Liver (tissue), 8 donors: ENCODE measurements at regions not wholly inside any gene's neighbourhood (a gene's known extent, or its start where the extent isn't known, plus 50 kb on each side); places are given as distances from the start of the nearest gene placed in this dataset.
"Not testable (repeated sequence)": the region's sequence is repeated elsewhere in the genome, so short reads cannot be mapped to it uniquely, and the experiment has no call there.

Experiments
- DNase-seq: peaks from one replicate; pipeline ENCODE4 v3.0.0-alpha.2; 2017; ENCODE audit warnings: low spot score
- H3K27ac ChIP-seq, 2 donors: one replicate each; pipeline ENCODE4 v1.7.0; 2013; ENCODE audit warnings: inconsistent platforms in 2 of 2, low read length in 2 of 2, control low read depth in 1 of 2, low read depth in 1 of 2, mild to moderate bottlenecking in 1 of 2
- H3K27me3 ChIP-seq, 4 donors: one replicate each; pipeline versions ENCODE4 v1.6.1 to v1.7.0; 2013; ENCODE audit warnings: low read length in 3 of 4, inconsistent platforms in 1 of 4, mild to moderate bottlenecking in 1 of 4, moderate library complexity in 1 of 4; ENCODE audit not compliant: control insufficient read depth in 4 of 4, insufficient read depth in 4 of 4
- H3K36me3 ChIP-seq, 4 donors: one replicate each; pipeline versions ENCODE4 v1.6.1 to v1.7.0; 2013; ENCODE audit warnings: low read length in 3 of 4, mild to moderate bottlenecking in 3 of 4, low read depth in 1 of 4, moderate library complexity in 1 of 4; ENCODE audit not compliant: control insufficient read depth in 4 of 4, insufficient read depth in 3 of 4
- H3K4me1 ChIP-seq, 4 donors: one replicate each; pipeline versions ENCODE4 v1.6.1 to v1.7.0; 2013; ENCODE audit warnings: low read length in 3 of 4, mild to moderate bottlenecking in 3 of 4, moderate library complexity in 1 of 4; ENCODE audit not compliant: control insufficient read depth in 4 of 4, insufficient read depth in 4 of 4
- H3K4me3 ChIP-seq, 3 donors: one replicate each; pipeline versions ENCODE4 v1.6.1 to v1.7.0; 2013; ENCODE audit warnings: low read length in 3 of 3, control low read depth in 1 of 3, low read depth in 1 of 3, mild to moderate bottlenecking in 1 of 3
- H3K9ac ChIP-seq, 2 donors: one replicate each; pipeline ENCODE4 v1.7.0; 2013; ENCODE audit warnings: low read length in 2 of 2, mild to moderate bottlenecking in 2 of 2, moderate library complexity in 2 of 2, control low read depth in 1 of 2, low read depth in 1 of 2
- H3K9me3 ChIP-seq, 4 donors: one replicate each; pipeline versions ENCODE4 v1.6.1 to v1.7.0; 2013; ENCODE audit warnings: low read length in 3 of 4; ENCODE audit not compliant: control insufficient read depth in 4 of 4
- ATF3 ChIP-seq: IDR thresholded peaks from 2 replicates; pipeline ENCODE4 v1.6.1; 2016; ENCODE audit warnings: antibody characterized with exemption
- CTCF ChIP-seq: fragments of 150-350 bp; IDR thresholded peaks from 2 replicates; pipeline ENCODE4 v1.5.1; 2017; ENCODE audit warnings: improper control_type of control experiment, low read depth, low read length; ENCODE audit not compliant: missing input control
- EGR1 ChIP-seq, 2 donors: IDR thresholded peaks; 2 replicates each; pipeline ENCODE4 v1.6.1; 2016 to 2018; ENCODE audit warnings: antibody characterized with exemption in 2 of 2, low read depth in 2 of 2
- FOXA1 ChIP-seq: IDR thresholded peaks from 2 replicates; pipeline ENCODE4 v1.6.1; 2016; ENCODE audit warnings: antibody characterized with exemption
- FOXA2 ChIP-seq: IDR thresholded peaks from 2 replicates; pipeline ENCODE4 v1.6.1; 2016; ENCODE audit warnings: antibody characterized with exemption
- GABPA ChIP-seq, 2 donors: IDR thresholded peaks in 1 of 2; conservative IDR thresholded peaks in 1 of 2; 2 replicates each; pipeline ENCODE4 v1.6.1; 2016; ENCODE audit warnings: antibody characterized with exemption in 2 of 2, mild to moderate bottlenecking in 1 of 2, moderate library complexity in 1 of 2
- HNF4A ChIP-seq, 2 donors: conservative IDR thresholded peaks; 2 replicates each; pipeline ENCODE4 v1.6.1; 2016; ENCODE audit warnings: antibody characterized with exemption in 2 of 2, mild to moderate bottlenecking in 2 of 2
- HNF4G ChIP-seq: IDR thresholded peaks from 2 replicates; pipeline ENCODE4 v1.6.1; 2016; ENCODE audit warnings: antibody characterized with exemption
- JUND ChIP-seq, 2 donors: IDR thresholded peaks; 2 replicates each; pipeline ENCODE4 v1.6.1; 2016; ENCODE audit warnings: antibody characterized with exemption in 2 of 2
- NR2F2 ChIP-seq: IDR thresholded peaks from 2 replicates; pipeline ENCODE4 v1.6.1; 2016; ENCODE audit warnings: antibody characterized with exemption
- RXRA ChIP-seq, 2 donors: IDR thresholded peaks; 2 replicates each; pipeline ENCODE4 v1.6.1; 2017 to 2018; ENCODE audit warnings: antibody characterized with exemption in 2 of 2, mild to moderate bottlenecking in 1 of 2
- SP1 ChIP-seq: IDR thresholded peaks from 2 replicates; pipeline ENCODE4 v1.6.1; 2018; ENCODE audit warnings: antibody characterized with exemption, mild to moderate bottlenecking
- TAF1 ChIP-seq: conservative IDR thresholded peaks from 2 replicates; pipeline ENCODE4 v1.6.1; 2016; ENCODE audit warnings: antibody characterized with exemption, mild to moderate bottlenecking
- YY1 ChIP-seq: IDR thresholded peaks from 2 replicates; pipeline ENCODE4 v1.6.1; 2016; ENCODE audit warnings: antibody characterized with exemption, mild to moderate bottlenecking
- WGBS: extraction: QIAGEN DNeasy Blood & Tissue Kit; methylation state at CpG from one replicate; pipeline ENCODE4 v1.1.7; 2013; 5-methylcytosine and 5-hydroxymethylcytosine counted together
- donor health status: healthy.
- donor health status: healthy.
- donor health status: healthy.
- donor health status: healthy.
- donor health status: healthy.

DNA sequence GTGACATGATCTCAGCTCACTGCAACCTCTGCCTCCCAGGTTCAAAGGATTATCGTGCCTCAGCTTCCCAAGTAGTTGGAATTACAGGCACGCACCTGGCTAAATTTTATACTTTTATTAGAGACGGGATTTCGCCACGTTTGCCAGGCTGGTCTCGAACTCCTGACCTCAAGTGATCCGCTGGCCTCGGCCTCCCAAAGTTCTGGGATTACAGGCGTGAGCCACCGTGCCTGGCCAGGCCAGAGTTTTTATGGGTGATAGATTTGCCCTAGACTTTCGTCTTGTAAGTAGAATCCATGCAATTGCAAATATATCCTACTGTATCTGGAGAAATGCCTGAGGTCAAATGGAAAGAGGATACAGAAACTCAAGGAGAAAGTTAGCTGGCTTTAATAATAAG is 819.9 kb upstream of the SLITRK1 start:
- no peaks in the 10 kb centered on the region for H3K27me3 ChIP-seq
- H3K36me3 ChIP-seq, result no peaks in the 10 kb centered on the region
- no peak overlapping the region for H3K27ac ChIP-seq
- no peak for DNase-seq
- TF ChIP-seq EGR1 (IDR thresholded peaks at IDR 0.05; ENCODE audit: low read depth in 2 of 2) (no peak), HNF4A (conservative IDR thresholded peaks at IDR 0.05) (no peak), SP1 (no peak), FOXA2 (no peak), NR2F2 (no peak), YY1 (no peak), HNF4G (no peak), JUND (IDR thresholded peaks at IDR 0.05) (no peak), CTCF (no peak), TAF1 (no peak), ATF3 (no peak), RXRA (IDR thresholded peaks at IDR 0.05) (no peak)
- H3K9ac ChIP-seq, result no peak overlapping the region
- no peaks in the 10 kb centered on the region for H3K9me3 ChIP-seq
- no peak overlapping the region for H3K4me3 ChIP-seq
- 85% methylated on average over 11 of the region's 11 CpGs for WGBS
- H3K4me1 ChIP-seq, result no peaks in the 10 kb centered on the region

DNA sequence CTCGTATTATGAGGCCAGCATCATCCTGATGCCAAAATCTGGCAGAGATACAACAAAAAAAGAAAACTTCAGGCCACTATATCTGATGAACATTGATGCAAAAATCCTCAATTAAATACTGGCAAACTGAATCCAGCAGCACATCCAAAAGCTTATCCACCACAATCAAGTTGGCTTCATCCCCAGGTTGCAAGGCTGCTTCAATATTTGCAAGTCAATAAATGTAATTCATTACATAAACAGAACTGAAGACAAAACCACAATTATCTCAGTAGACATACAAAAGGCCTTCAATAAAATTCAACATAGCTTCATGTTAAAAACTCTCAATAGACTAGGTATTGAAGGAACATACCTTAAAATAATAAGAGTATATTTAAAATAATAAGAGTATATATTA is 815.3 kb upstream of the SLITRK1 start:
- not testable (repeated sequence) for H3K4me3 ChIP-seq, H3K9me3 ChIP-seq, H3K36me3 ChIP-seq, H3K27ac ChIP-seq, H3K27me3 ChIP-seq, H3K9ac ChIP-seq, H3K4me1 ChIP-seq, DNase-seq
- 39% methylated on average over 1 of the region's 1 CpG for WGBS

GRCh38 chr13:84686973-84687372 is 804.7 kb upstream of the SLITRK1 start:
- no peak for DNase-seq
- no peak for TF ChIP-seq FOXA1
- TF ChIP-seq RXRA (IDR thresholded peaks at IDR 0.05), result no peak
- no peak for TF ChIP-seq TAF1
- no peak for TF ChIP-seq FOXA2
- TF ChIP-seq CTCF, result no peak
- no peak for TF ChIP-seq GABPA (IDR thresholded peaks at IDR 0.05 in 1 of 2, conservative IDR thresholded peaks at IDR 0.05 in 1 of 2)
- H3K4me3 ChIP-seq, result no peak overlapping the region
- WGBS, result 76% methylated on average over 5 of the region's 5 CpGs
- no peaks in the 10 kb centered on the region for H3K27me3 ChIP-seq
- no peaks in the 10 kb centered on the region for H3K9me3 ChIP-seq
- H3K27ac ChIP-seq, result no peak overlapping the region
- peaks cover 0 to 5% (median 2%) of the 10 kb centered on the region in 4 donors for H3K4me1 ChIP-seq
- no peak overlapping the region for H3K9ac ChIP-seq
- H3K36me3 ChIP-seq, result no peaks in the 10 kb centered on the region
